ENCODE measurements at regions not wholly inside any gene's neighbourhood (a gene's known extent, or its start where the extent isn't known, plus 50 kb on each side); places are given as distances from the start of the nearest gene placed in this dataset.

DNA sequence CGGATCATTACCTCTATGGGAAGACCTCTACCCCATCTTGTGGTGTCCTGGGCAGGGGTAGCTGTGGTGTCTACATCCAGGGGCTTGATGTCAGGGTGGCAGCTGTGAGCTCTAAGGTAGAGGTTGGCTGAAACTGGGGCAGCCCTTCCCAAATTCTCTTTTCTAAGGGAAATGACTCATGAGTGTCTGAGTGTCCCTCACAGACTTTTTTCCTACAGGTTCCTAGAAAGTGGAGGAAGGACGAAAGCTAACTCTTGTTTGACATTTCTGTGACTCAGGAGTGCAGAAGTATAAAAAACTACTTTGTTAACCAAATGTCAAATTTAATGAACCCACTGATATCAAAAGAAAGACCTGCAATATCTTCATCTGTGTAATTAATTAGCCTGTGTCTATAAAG, 481.5 kb downstream of the PDCD6IP start:
- no peak for ATAC-seq (ENCODE audit: low FRiP score)
- no peak for DNase-seq (ENCODE audit: low spot score)
- TF ChIP-seq, protein P1, sequence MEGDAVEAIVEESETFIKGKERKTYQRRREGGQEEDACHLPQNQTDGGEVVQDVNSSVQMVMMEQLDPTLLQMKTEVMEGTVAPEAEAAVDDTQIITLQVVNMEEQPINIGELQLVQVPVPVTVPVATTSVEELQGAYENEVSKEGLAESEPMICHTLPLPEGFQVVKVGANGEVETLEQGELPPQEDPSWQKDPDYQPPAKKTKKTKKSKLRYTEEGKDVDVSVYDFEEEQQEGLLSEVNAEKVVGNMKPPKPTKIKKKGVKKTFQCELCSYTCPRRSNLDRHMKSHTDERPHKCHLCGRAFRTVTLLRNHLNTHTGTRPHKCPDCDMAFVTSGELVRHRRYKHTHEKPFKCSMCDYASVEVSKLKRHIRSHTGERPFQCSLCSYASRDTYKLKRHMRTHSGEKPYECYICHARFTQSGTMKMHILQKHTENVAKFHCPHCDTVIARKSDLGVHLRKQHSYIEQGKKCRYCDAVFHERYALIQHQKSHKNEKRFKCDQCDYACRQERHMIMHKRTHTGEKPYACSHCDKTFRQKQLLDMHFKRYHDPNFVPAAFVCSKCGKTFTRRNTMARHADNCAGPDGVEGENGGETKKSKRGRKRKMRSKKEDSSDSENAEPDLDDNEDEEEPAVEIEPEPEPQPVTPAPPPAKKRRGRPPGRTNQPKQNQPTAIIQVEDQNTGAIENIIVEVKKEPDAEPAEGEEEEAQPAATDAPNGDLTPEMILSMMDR (IDR thresholded peaks at IDR 0.05): no peak

GRCh38 chr3:34283751-34284150, 485.3 kb downstream of the PDCD6IP start:
- TF ChIP-seq, protein P1 (IDR thresholded peaks at IDR 0.05): no peak
- DNase-seq (ENCODE audit: low spot score): no peak
- ATAC-seq (ENCODE audit: low FRiP score): no peak

DNA sequence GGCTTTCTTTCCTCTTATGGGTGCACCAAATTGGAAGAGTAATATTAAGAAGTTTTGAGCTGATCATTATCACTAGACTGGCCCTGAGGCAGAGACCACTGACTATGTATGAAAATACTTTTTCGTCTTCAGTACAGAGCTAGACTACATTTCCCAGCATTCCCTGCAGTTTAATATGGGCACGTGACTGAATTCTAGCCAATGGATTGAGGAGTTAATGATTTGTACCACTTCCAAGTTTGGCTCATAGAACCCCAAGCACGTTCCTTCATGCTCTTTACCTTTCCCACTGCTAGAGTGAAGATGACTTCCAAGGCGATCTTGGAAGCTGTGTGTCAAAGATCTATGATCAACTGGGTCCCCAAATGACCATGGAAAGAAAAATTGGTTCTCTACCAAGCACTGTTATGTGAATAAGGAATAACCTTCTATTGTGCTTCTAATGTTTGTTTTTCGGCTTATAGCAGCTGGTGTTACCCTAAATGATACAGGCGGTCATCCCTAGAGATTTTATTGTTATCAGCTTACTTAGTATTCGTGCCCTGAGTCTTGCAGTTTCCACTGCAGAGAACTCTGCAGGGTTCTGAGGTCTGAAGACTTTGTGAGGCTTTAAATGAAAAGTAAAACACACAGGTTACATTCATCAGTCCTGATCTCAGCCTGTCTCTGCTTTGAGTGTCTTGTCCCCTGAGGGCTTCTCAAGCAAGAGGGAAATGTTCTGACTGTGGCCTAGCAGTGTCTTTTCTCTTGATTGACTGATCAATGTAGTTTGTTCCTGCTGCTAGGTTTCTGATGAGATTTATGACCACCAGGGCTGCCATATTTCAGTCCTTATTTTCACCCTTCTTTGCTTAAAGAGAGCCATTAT, 486.8 kb downstream of the PDCD6IP start:
- ATAC-seq (ENCODE audit: low FRiP score) (no peak), DNase-seq (ENCODE audit: low spot score) (no peak)
- TF ChIP-seq, protein P1 (IDR thresholded peaks at IDR 0.05): no peak

DNA sequence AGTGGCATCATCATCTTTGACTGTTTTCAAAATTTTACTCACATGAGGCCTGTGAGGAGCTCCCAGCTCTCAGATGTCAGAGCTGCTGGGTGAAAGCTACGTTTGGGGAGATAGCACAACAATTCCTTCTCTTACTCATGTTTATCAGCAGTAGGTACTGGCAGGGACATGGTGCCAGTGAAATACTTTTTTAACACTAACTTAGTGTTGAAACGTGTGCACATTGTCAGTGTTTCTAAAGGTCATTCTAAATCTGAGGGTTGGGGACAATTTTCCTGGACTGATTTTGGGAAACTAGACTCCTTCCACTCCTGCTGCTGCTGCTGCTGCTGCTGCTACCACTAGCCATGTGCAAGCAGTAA, 487.4 kb downstream of the PDCD6IP start:
- DNase-seq (ENCODE audit: low spot score) (no peak), ATAC-seq (ENCODE audit: low FRiP score) (no peak)
- TF ChIP-seq, protein P1 (IDR thresholded peaks at IDR 0.05): no peak

DNA sequence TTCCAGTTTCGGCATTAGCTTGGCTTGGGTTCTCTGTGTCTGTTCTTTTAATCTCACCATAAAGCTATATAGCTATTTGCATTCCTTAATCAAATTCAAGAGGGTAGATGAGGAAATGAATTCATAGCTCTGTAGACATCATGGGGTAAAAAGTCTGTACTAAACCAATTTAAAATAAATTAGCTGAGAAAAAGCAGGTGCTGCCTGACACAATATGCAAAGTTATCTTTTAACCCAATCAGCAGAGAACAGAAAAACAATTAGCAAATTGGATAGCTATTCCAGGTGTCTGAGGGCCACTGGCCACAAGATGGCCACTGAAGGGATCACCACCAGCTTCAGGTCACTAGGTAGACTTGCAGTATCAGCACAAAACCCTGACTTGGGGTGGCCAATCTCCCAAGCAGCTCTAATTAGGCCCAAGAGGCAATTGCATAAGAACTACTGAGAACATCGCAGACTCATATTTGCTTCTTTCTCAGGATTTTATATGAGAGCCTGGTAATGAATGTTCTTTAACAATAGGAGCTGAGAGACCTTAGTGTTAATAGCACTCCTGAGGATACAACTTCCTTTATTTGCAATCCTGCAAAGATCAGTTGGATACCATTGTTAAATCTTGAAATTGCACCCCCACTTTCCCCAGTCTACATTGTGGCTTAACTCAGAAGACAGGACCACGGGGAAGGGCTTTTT, 494.3 kb downstream of the PDCD6IP start:
- no peak for ATAC-seq (ENCODE audit: low FRiP score)
- TF ChIP-seq, protein P1 (IDR thresholded peaks at IDR 0.05): no peak
- no peak for DNase-seq (ENCODE audit: low spot score)

- no peak for ATAC-seq (ENCODE audit: low FRiP score)
- TF ChIP-seq, protein P1 (IDR thresholded peaks at IDR 0.05): no peak
- no peak for DNase-seq (ENCODE audit: low spot score)
These were observed 495.8 kb downstream of the PDCD6IP start for GRCh38 chr3:34294240-34294639.

All from omental fat pad (tissue), 3 donors.